Hepatocyte (in vitro differentiated cells): ENCODE measurements at regions not wholly inside any gene's neighbourhood (a gene's known extent, or its start where the extent isn't known, plus 50 kb on each side); places are given as distances from the start of the nearest gene placed in this dataset.

Experiments
- DNase-seq: peaks from one replicate; pipeline ENCODE4 v3.0.0-alpha.2; 2016; ENCODE audit warnings: low spot score
- H2AFZ ChIP-seq: fragments of 200-600 bp; sonication (generic); 2 replicates; pipeline ENCODE4 v1.6.0; 2016; ENCODE audit warnings: antibody characterized with exemption, mild to moderate bottlenecking
- H3K27ac ChIP-seq: fragments of 200-600 bp; sonication (generic); 2 replicates; pipeline ENCODE4 v1.5.1; 2016; ENCODE audit warnings: mild to moderate bottlenecking
- H3K27me3 ChIP-seq: fragments of 200-600 bp; sonication (generic); 2 replicates; pipeline ENCODE4 v1.6.1; 2016
- H3K36me3 ChIP-seq: fragments of 200-600 bp; sonication (generic); replicated peaks from 2 replicates; pipeline ENCODE4 v1.5.1; 2016; ENCODE audit warnings: low read depth; ENCODE audit not compliant: insufficient read depth
- H3K4me1 ChIP-seq: fragments of 200-600 bp; sonication (generic); 2 replicates; pipeline ENCODE4 v1.5.1; 2016; ENCODE audit warnings: mild to moderate bottlenecking, moderate library complexity; ENCODE audit not compliant: insufficient read depth
- H3K4me2 ChIP-seq: fragments of 200-600 bp; sonication (generic); 2 replicates; pipeline ENCODE4 v1.6.0; 2016
- H3K4me3 ChIP-seq: fragments of 200-600 bp; sonication (generic); 2 replicates; pipeline ENCODE4 v1.5.1; 2016; ENCODE audit warnings: mild to moderate bottlenecking
- H3K79me2 ChIP-seq: fragments of 200-600 bp; sonication (generic); 2 replicates; pipeline ENCODE4 v1.6.0; 2017; ENCODE audit warnings: mild to moderate bottlenecking
- H3K9me2 ChIP-seq: fragments of 200-600 bp; sonication (generic); replicated peaks from 2 replicates; pipeline ENCODE4 v1.6.0; 2017; ENCODE audit warnings: mild to moderate bottlenecking; ENCODE audit not compliant: insufficient read depth
- H3K9me3 ChIP-seq: fragments of 200-600 bp; sonication (generic); 2 replicates; pipeline ENCODE4 v1.5.1; 2016; ENCODE audit warnings: low read depth, mild to moderate bottlenecking
- H4K20me1 ChIP-seq: fragments of 200-600 bp; sonication (generic); 2 replicates; pipeline ENCODE4 v1.6.0; 2016; ENCODE audit warnings: mild to moderate bottlenecking; ENCODE audit not compliant: insufficient read depth, poor library complexity, severe bottlenecking
- EZH2 ChIP-seq: fragments of 200-600 bp; sonication (generic); IDR thresholded peaks from 2 replicates; pipeline ENCODE4 v1.6.1; 2016; ENCODE audit warnings: antibody characterized with exemption, mild to moderate bottlenecking, borderline replicate concordance
- EZH2phosphoT487 ChIP-seq: fragments of 200-600 bp; sonication (generic); IDR thresholded peaks from one replicate; pipeline ENCODE4 v1.6.1; 2018; ENCODE audit warnings: antibody characterized with exemption, mild to moderate bottlenecking, low read depth, moderate library complexity; ENCODE audit not compliant: unreplicated experiment, severe bottlenecking
- WGBS: methylation state at CpG from one replicate; pipeline ENCODE4 v1.1.6; 2016; ENCODE audit warnings: low lambda C conversion rate; ENCODE audit errors: missing lambda C conversion rate; 5-methylcytosine and 5-hydroxymethylcytosine counted together
- TF ChIP-seq, protein P1 (sequence below): fragments of 200-600 bp; sonication (generic); IDR thresholded peaks from 2 replicates; pipeline ENCODE4 v1.5.1; 2016; ENCODE audit warnings: antibody characterized with exemption, mild to moderate bottlenecking; ENCODE audit not compliant: poor library complexity

DNA sequence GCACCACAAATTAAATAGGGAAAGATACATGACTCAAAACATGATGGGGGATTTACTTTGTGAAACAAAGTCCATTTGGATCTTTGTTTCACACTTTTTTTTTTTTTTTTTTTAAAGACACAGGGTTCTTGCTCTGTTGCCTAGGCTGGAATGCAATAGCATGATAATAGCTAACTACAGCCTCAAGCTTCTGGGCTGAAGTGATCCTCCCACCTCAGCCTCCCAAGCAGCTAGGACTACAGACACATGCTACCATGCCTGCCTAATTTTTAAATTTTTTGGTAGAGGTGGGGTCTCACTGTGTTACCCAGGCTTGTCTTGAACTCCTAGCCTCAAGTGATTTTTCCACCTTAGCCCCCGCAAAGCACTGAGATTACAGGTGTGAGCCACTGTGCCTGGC is 172.6 kb upstream of the KLF14 start:
- Histone ChIP-seq H3K36me3 (no peaks in the 10 kb centered on the region), H3K27ac (no peak overlapping the region), H3K4me3 (no peak overlapping the region), H2AFZ (no peak overlapping the region), H3K4me2 (no peak overlapping the region), H3K4me1 (peaks cover 13% of the 10 kb centered on the region), H4K20me1 (no peaks in the 10 kb centered on the region), H3K9me3 (no peaks in the 10 kb centered on the region), H3K79me2 (peaks cover 22% of the 10 kb centered on the region), H3K27me3 (no peaks in the 10 kb centered on the region), H3K9me2 (no peaks in the 10 kb centered on the region)
- no peak for TF ChIP-seq EZH2phosphoT487
- no peak for TF ChIP-seq EZH2
- TF ChIP-seq, protein P1, sequence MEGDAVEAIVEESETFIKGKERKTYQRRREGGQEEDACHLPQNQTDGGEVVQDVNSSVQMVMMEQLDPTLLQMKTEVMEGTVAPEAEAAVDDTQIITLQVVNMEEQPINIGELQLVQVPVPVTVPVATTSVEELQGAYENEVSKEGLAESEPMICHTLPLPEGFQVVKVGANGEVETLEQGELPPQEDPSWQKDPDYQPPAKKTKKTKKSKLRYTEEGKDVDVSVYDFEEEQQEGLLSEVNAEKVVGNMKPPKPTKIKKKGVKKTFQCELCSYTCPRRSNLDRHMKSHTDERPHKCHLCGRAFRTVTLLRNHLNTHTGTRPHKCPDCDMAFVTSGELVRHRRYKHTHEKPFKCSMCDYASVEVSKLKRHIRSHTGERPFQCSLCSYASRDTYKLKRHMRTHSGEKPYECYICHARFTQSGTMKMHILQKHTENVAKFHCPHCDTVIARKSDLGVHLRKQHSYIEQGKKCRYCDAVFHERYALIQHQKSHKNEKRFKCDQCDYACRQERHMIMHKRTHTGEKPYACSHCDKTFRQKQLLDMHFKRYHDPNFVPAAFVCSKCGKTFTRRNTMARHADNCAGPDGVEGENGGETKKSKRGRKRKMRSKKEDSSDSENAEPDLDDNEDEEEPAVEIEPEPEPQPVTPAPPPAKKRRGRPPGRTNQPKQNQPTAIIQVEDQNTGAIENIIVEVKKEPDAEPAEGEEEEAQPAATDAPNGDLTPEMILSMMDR = no peak
- WGBS = 89% methylated on average over 1 of the region's 1 CpG
- no peak for DNase-seq

GRCh38 chr7:130907439-130907838 is 173.4 kb upstream of the KLF14 start:
- H4K20me1 ChIP-seq = no peaks in the 10 kb centered on the region
- 93% methylated on average over 4 of the region's 4 CpGs for WGBS
- H3K79me2 ChIP-seq = peaks cover 22% of the 10 kb centered on the region
- H2AFZ ChIP-seq = no peak overlapping the region
- TF ChIP-seq EZH2 = no peak
- TF ChIP-seq EZH2phosphoT487 = no peak
- TF ChIP-seq, protein P1 = no peak
- DNase-seq = no peak
- no peaks in the 10 kb centered on the region for H3K36me3 ChIP-seq
- H3K4me3 ChIP-seq = no peak overlapping the region
- no peak overlapping the region for H3K27ac ChIP-seq
- no peak overlapping the region for H3K4me2 ChIP-seq
- no peaks in the 10 kb centered on the region for H3K9me3 ChIP-seq
- H3K27me3 ChIP-seq = no peaks in the 10 kb centered on the region
- no peaks in the 10 kb centered on the region for H3K9me2 ChIP-seq
- peaks cover 18% of the 10 kb centered on the region for H3K4me1 ChIP-seq

- no peak for DNase-seq
- TF ChIP-seq EZH2phosphoT487 = no peak
- no peak for TF ChIP-seq EZH2
- TF ChIP-seq, protein P1 = no peak
- Histone ChIP-seq H2AFZ (no peak overlapping the region), H3K27ac (no peak overlapping the region), H4K20me1 (no peaks in the 10 kb centered on the region), H3K4me1 (peaks cover 17% of the 10 kb centered on the region), H3K79me2 (peaks cover 22% of the 10 kb centered on the region), H3K4me3 (no peak overlapping the region), H3K4me2 (no peak overlapping the region), H3K36me3 (no peaks in the 10 kb centered on the region), H3K9me3 (no peaks in the 10 kb centered on the region), H3K27me3 (no peaks in the 10 kb centered on the region), H3K9me2 (no peaks in the 10 kb centered on the region)
- WGBS = 98% methylated on average over 10 of the region's 11 CpGs
Observed at GRCh38 chr7:130908345-130909160, 174.5 kb upstream of the KLF14 start.
